Liver (tissue), 8 donors: ENCODE measurements at regions not wholly inside any gene's neighbourhood (a gene's known extent, or its start where the extent isn't known, plus 50 kb on each side); places are given as distances from the start of the nearest gene placed in this dataset.

Source experiments
- DNase-seq: peaks from one replicate; pipeline ENCODE4 v3.0.0-alpha.2; 2017; ENCODE audit warnings: low spot score
- H3K27ac ChIP-seq, 2 donors: one replicate each; pipeline ENCODE4 v1.7.0; 2013; ENCODE audit warnings: inconsistent platforms in 2 of 2, low read length in 2 of 2, control low read depth in 1 of 2, low read depth in 1 of 2, mild to moderate bottlenecking in 1 of 2
- H3K27me3 ChIP-seq, 4 donors: one replicate each; pipeline versions ENCODE4 v1.6.1 to v1.7.0; 2013; ENCODE audit warnings: low read length in 3 of 4, inconsistent platforms in 1 of 4, mild to moderate bottlenecking in 1 of 4, moderate library complexity in 1 of 4; ENCODE audit not compliant: control insufficient read depth in 4 of 4, insufficient read depth in 4 of 4
- H3K36me3 ChIP-seq, 4 donors: one replicate each; pipeline versions ENCODE4 v1.6.1 to v1.7.0; 2013; ENCODE audit warnings: low read length in 3 of 4, mild to moderate bottlenecking in 3 of 4, low read depth in 1 of 4, moderate library complexity in 1 of 4; ENCODE audit not compliant: control insufficient read depth in 4 of 4, insufficient read depth in 3 of 4
- H3K4me1 ChIP-seq, 4 donors: one replicate each; pipeline versions ENCODE4 v1.6.1 to v1.7.0; 2013; ENCODE audit warnings: low read length in 3 of 4, mild to moderate bottlenecking in 3 of 4, moderate library complexity in 1 of 4; ENCODE audit not compliant: control insufficient read depth in 4 of 4, insufficient read depth in 4 of 4
- H3K4me3 ChIP-seq, 3 donors: one replicate each; pipeline versions ENCODE4 v1.6.1 to v1.7.0; 2013; ENCODE audit warnings: low read length in 3 of 3, control low read depth in 1 of 3, low read depth in 1 of 3, mild to moderate bottlenecking in 1 of 3
- H3K9ac ChIP-seq, 2 donors: one replicate each; pipeline ENCODE4 v1.7.0; 2013; ENCODE audit warnings: low read length in 2 of 2, mild to moderate bottlenecking in 2 of 2, moderate library complexity in 2 of 2, control low read depth in 1 of 2, low read depth in 1 of 2
- H3K9me3 ChIP-seq, 4 donors: one replicate each; pipeline versions ENCODE4 v1.6.1 to v1.7.0; 2013; ENCODE audit warnings: low read length in 3 of 4; ENCODE audit not compliant: control insufficient read depth in 4 of 4
- CTCF ChIP-seq: fragments of 150-350 bp; IDR thresholded peaks from 2 replicates; pipeline ENCODE4 v1.5.1; 2017; ENCODE audit warnings: improper control_type of control experiment, low read depth, low read length; ENCODE audit not compliant: missing input control
- EGR1 ChIP-seq, 2 donors: IDR thresholded peaks; 2 replicates each; pipeline ENCODE4 v1.6.1; 2016 to 2018; ENCODE audit warnings: antibody characterized with exemption in 2 of 2, low read depth in 2 of 2
- FOXA1 ChIP-seq: IDR thresholded peaks from 2 replicates; pipeline ENCODE4 v1.6.1; 2016; ENCODE audit warnings: antibody characterized with exemption
- FOXA2 ChIP-seq: IDR thresholded peaks from 2 replicates; pipeline ENCODE4 v1.6.1; 2016; ENCODE audit warnings: antibody characterized with exemption
- GABPA ChIP-seq, 2 donors: IDR thresholded peaks in 1 of 2; conservative IDR thresholded peaks in 1 of 2; 2 replicates each; pipeline ENCODE4 v1.6.1; 2016; ENCODE audit warnings: antibody characterized with exemption in 2 of 2, mild to moderate bottlenecking in 1 of 2, moderate library complexity in 1 of 2
- HNF4A ChIP-seq, 2 donors: conservative IDR thresholded peaks; 2 replicates each; pipeline ENCODE4 v1.6.1; 2016; ENCODE audit warnings: antibody characterized with exemption in 2 of 2, mild to moderate bottlenecking in 2 of 2
- HNF4G ChIP-seq: IDR thresholded peaks from 2 replicates; pipeline ENCODE4 v1.6.1; 2016; ENCODE audit warnings: antibody characterized with exemption
- JUND ChIP-seq, 2 donors: IDR thresholded peaks; 2 replicates each; pipeline ENCODE4 v1.6.1; 2016; ENCODE audit warnings: antibody characterized with exemption in 2 of 2
- MAX ChIP-seq: IDR thresholded peaks from 2 replicates; pipeline ENCODE4 v1.6.1; 2016; ENCODE audit warnings: antibody characterized with exemption
- RAD21 ChIP-seq, 2 donors: IDR thresholded peaks; 2 replicates each; pipeline ENCODE4 v1.6.1; 2016; ENCODE audit warnings: antibody characterized with exemption in 2 of 2, mild to moderate bottlenecking in 2 of 2
- REST ChIP-seq: IDR thresholded peaks from 2 replicates; pipeline ENCODE4 v1.6.1; 2016; ENCODE audit warnings: antibody characterized with exemption, mild to moderate bottlenecking
- RXRA ChIP-seq, 2 donors: IDR thresholded peaks; 2 replicates each; pipeline ENCODE4 v1.6.1; 2017 to 2018; ENCODE audit warnings: antibody characterized with exemption in 2 of 2, mild to moderate bottlenecking in 1 of 2
- SP1 ChIP-seq: IDR thresholded peaks from 2 replicates; pipeline ENCODE4 v1.6.1; 2018; ENCODE audit warnings: antibody characterized with exemption, mild to moderate bottlenecking
- TAF1 ChIP-seq: conservative IDR thresholded peaks from 2 replicates; pipeline ENCODE4 v1.6.1; 2016; ENCODE audit warnings: antibody characterized with exemption, mild to moderate bottlenecking
- YY1 ChIP-seq: IDR thresholded peaks from 2 replicates; pipeline ENCODE4 v1.6.1; 2016; ENCODE audit warnings: antibody characterized with exemption, mild to moderate bottlenecking
- WGBS: extraction: QIAGEN DNeasy Blood & Tissue Kit; methylation state at CpG from one replicate; pipeline ENCODE4 v1.1.7; 2013; 5-methylcytosine and 5-hydroxymethylcytosine counted together
- donor health status: healthy.
- donor health status: healthy.
- donor health status: healthy.
- donor health status: healthy.
- donor health status: healthy.

- TF ChIP-seq REST (no peak), GABPA (IDR thresholded peaks at IDR 0.05 in 1 of 2, conservative IDR thresholded peaks at IDR 0.05 in 1 of 2) (no peak)
These were observed 752.4 kb upstream of the SEMA6A start (continued) for GRCh38 chr5:117326997-117327396.

GRCh38 chr5:117318528-117318927 is 743.9 kb upstream of the SEMA6A start:
- Histone ChIP-seq H3K9ac (no peak overlapping the region), H3K4me3 (no peak overlapping the region), H3K27me3 (no peaks in the 10 kb centered on the region), H3K4me1 (no peaks in the 10 kb centered on the region), H3K27ac (no peak overlapping the region), H3K9me3 (no peaks in the 10 kb centered on the region), H3K36me3 (peaks cover 0 to 1% (median 0%) of the 10 kb centered on the region in 4 donors)
- no peak for DNase-seq
- no peak for TF ChIP-seq MAX
- TF ChIP-seq EGR1 (IDR thresholded peaks at IDR 0.05; ENCODE audit: low read depth in 2 of 2): no peak
- TF ChIP-seq RAD21 (IDR thresholded peaks at IDR 0.05): no peak
- TF ChIP-seq YY1: no peak
- no peak for TF ChIP-seq SP1
- TF ChIP-seq HNF4A (conservative IDR thresholded peaks at IDR 0.05): no peak
- TF ChIP-seq RXRA (IDR thresholded peaks at IDR 0.05): no peak
- TF ChIP-seq FOXA2: no peak
- TF ChIP-seq REST: no peak
- TF ChIP-seq HNF4G: no peak
- TF ChIP-seq TAF1: no peak
- TF ChIP-seq CTCF: no peak
- TF ChIP-seq FOXA1: no peak
- TF ChIP-seq GABPA (IDR thresholded peaks at IDR 0.05 in 1 of 2, conservative IDR thresholded peaks at IDR 0.05 in 1 of 2): no peak
- TF ChIP-seq JUND (IDR thresholded peaks at IDR 0.05): no peak
- 55% methylated on average over 2 of the region's 2 CpGs for WGBS
